GM12878 (cell line): ENCODE measurements at regions not wholly inside any gene's neighbourhood (a gene's known extent, or its start where the extent isn't known, plus 50 kb on each side); places are given as distances from the start of the nearest gene placed in this dataset.

ENCODE experiments used
- ATAC-seq: fragments of 200-7000 bp; cut with Tn5 transposase; 3 replicates; pipeline ENCODE4 v1.9.1; 2020; ENCODE audit warnings: mild to moderate bottlenecking, moderate library complexity
- BruUV-seq: library from RNA; stranded (reverse); fragments of 400-500 nt; replicated peaks from 2 replicates; lab custom pipeline; 2021; lab: Mats Ljungman, UMichigan
- CTCF ChIA-PET: fragments of 300-600 bp; sonication (Branson Sonifier 250); formaldehyde crosslinking; extraction: SDS; loops from one replicate; lab custom pipeline; 2021; ENCODE audit warnings: inconsistent platforms; lab: Yijun Ruan, JAX
- POLR2A ChIA-PET: fragments of 350-600 bp; formaldehyde crosslinking; extraction: SDS; loops from one replicate; lab custom pipeline; 2021; ENCODE audit warnings: inconsistent platforms; lab: Charles Lee
- RAD21 ChIA-PET: fragments of 300-600 bp; sonication (Branson Sonifier 250); formaldehyde crosslinking; loops from one replicate; lab custom pipeline; 2023; ENCODE audit warnings: antibody characterized with exemption; ENCODE audit not compliant: unreplicated experiment; lab: Charles Lee
- SMC1A ChIA-PET: fragments of 300-600 bp; sonication (Branson Sonifier 250); formaldehyde crosslinking; loops from one replicate; lab custom pipeline; 2023; ENCODE audit not compliant: unreplicated experiment, uncharacterized antibody; lab: Charles Lee
- DNase-seq: peaks from one replicate; pipeline ENCODE4 v3.0.0-alpha.2; 2011; ENCODE audit warnings: low read depth, low spot score
- FAIRE-seq: peaks from 3 replicates; lab custom pipeline; 2011; peaks lifted over from hg19 to GRCh38; lab: Jason Lieb, UNC
- H2AFZ ChIP-seq: 2 replicates; pipeline ENCODE4 v1.6.0; 2011; ENCODE audit warnings: low read depth, low read length, control low read depth; ENCODE audit not compliant: control insufficient read depth
- H3K27ac ChIP-seq: 2 replicates; pipeline ENCODE4 v1.5.1; 2011; ENCODE audit warnings: control low read depth; ENCODE audit not compliant: control insufficient read depth, insufficient read depth
- H3K27me3 ChIP-seq, 2 experiments: replicated peaks in 1 of 2; 2 replicates each; pipeline versions ENCODE4 v1.6.0 to v1.6.1; 2011; ENCODE audit warnings: low read length in 1 of 2; ENCODE audit not compliant: control insufficient read depth in 2 of 2, insufficient read depth in 2 of 2
- H3K36me3 ChIP-seq, 2 experiments: 2 replicates each; pipeline ENCODE4 v1.5.1; 2011; ENCODE audit warnings: low read length in 1 of 2; ENCODE audit not compliant: control insufficient read depth in 2 of 2, insufficient read depth in 2 of 2
- H3K4me1 ChIP-seq: 2 replicates; pipeline ENCODE4 v1.6.1; 2011; ENCODE audit warnings: mild to moderate bottlenecking, low read length, moderate library complexity, mixed read lengths; ENCODE audit not compliant: control insufficient read depth, insufficient read depth
- H3K4me2 ChIP-seq: 2 replicates; pipeline ENCODE4 v1.6.0; 2011; ENCODE audit warnings: control low read depth; ENCODE audit not compliant: control insufficient read depth, insufficient read depth
- H3K4me3 ChIP-seq: fragments of 200-600 bp; sonication (generic); 2 replicates; pipeline ENCODE4 v1.5.1; 2016
- H3K79me2 ChIP-seq: 2 replicates; pipeline ENCODE4 v1.6.0; 2011; ENCODE audit warnings: low read length; ENCODE audit not compliant: control insufficient read depth, insufficient read depth
- H3K9ac ChIP-seq: 2 replicates; pipeline ENCODE4 v1.8.0; 2011; ENCODE audit warnings: low read length, control low read depth, mixed read lengths; ENCODE audit not compliant: control insufficient read depth, insufficient read depth
- H3K9me3 ChIP-seq: replicated peaks from 3 replicates; pipeline ENCODE4 v1.5.1; 2011; ENCODE audit warnings: mild to moderate bottlenecking, low read length; ENCODE audit not compliant: control insufficient read depth, insufficient read depth
- H4K20me1 ChIP-seq: 2 replicates; pipeline ENCODE4 v1.6.0; 2011; ENCODE audit not compliant: control insufficient read depth, insufficient read depth
- CBX3 ChIP-seq: fragments of 200-600 bp; sonication (generic); IDR thresholded peaks from 2 replicates; pipeline ENCODE4 v1.6.1; 2016; ENCODE audit warnings: low read depth, borderline replicate concordance
- ESRRA ChIP-seq: IDR thresholded peaks from 2 replicates; pipeline ENCODE4 v1.6.1; 2012; ENCODE audit warnings: mild to moderate bottlenecking, low read length, improper control_type of control experiment
- HCFC1 ChIP-seq: fragments of 150-350 bp; IDR thresholded peaks from 2 replicates; pipeline ENCODE4 v1.6.1; 2014; ENCODE audit warnings: low read length
- MXI1 ChIP-seq: fragments of 150-350 bp; IDR thresholded peaks from 2 replicates; pipeline ENCODE4 v1.6.1; 2011; ENCODE audit warnings: low read depth, mild to moderate bottlenecking, inconsistent platforms, low read length, improper control_type of control experiment
- POU2F2 ChIP-seq: IDR thresholded peaks from 3 replicates; pipeline ENCODE4 v1.6.1; 2011; ENCODE audit warnings: low read depth, mild to moderate bottlenecking, low read length, borderline replicate concordance
- SMAD1 ChIP-seq: fragments of 450-650 bp; IDR thresholded peaks from 2 replicates; pipeline ENCODE4 v1.6.1; 2018; ENCODE audit warnings: mild to moderate bottlenecking, low read depth; ENCODE audit not compliant: partially characterized antibody
- SMARCA5 ChIP-seq: fragments of 450-650 bp; IDR thresholded peaks from 2 replicates; pipeline ENCODE4 v1.6.1; 2017; ENCODE audit warnings: mild to moderate bottlenecking
- ZNF217 ChIP-seq: fragments of 450-650 bp; IDR thresholded peaks from 2 replicates; pipeline ENCODE4 v1.6.1; 2017; ENCODE audit warnings: antibody characterized with exemption, mild to moderate bottlenecking
- WGBS: methylation state at CpG from one replicate; pipeline ENCODE4 v1.1.6; 2016; ENCODE audit warnings: low lambda C conversion rate; ENCODE audit not compliant: insufficient replicate concordance, insufficient coverage; ENCODE audit errors: missing lambda C conversion rate; 5-methylcytosine and 5-hydroxymethylcytosine counted together
- in situ Hi-C: fragments of 300-500 bp; cut with MboI; formaldehyde crosslinking; loops from 9 replicates; pipeline ENCODE4 v1.14.3; 2018; ENCODE audit warnings: mixed read lengths
- intact Hi-C: fragments of 100-400 bp; cut with micrococcal nuclease; formaldehyde crosslinking; loops from one replicate; pipeline ENCODE4 v1.14.2; 2022; ENCODE audit not compliant: unreplicated experiment
- TF ChIP-seq, protein P1 (sequence below): IDR thresholded peaks from 2 replicates; pipeline ENCODE4 v1.6.1; 2012; ENCODE audit warnings: low read depth, low read length, improper control_type of control experiment
- TF ChIP-seq, protein P2 (sequence below): fragments of 450-650 bp; IDR thresholded peaks from 2 replicates; pipeline ENCODE4 v1.6.1; 2017; ENCODE audit warnings: mild to moderate bottlenecking, moderate library complexity
- TF ChIP-seq, protein P3 (sequence below): fragments of 450-650 bp; IDR thresholded peaks from 2 replicates; pipeline ENCODE4 v1.6.1; 2016; ENCODE audit warnings: mild to moderate bottlenecking

DNA sequence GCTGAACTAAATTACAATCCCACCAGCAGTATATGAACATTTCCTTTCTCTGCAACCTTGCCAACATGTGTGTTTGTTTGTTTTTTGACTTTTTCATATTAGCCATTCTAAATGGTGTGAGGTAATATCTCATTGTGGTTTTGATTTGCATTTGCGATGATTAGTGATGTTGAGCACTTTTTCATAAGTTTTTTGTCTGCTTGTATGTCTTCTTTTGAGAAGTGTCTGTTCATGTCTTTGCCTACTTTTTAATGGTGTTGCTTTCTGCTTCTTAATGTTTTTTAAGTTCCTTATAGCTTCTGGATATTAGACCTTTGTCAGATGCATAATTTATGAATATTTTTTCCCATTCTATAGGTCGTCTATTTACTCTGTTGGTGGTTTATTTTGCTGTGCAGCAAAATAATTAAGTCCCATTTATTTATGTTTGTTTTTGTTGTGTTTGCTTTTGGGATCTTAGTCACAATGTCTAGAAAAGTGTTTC lies 1262.9 kb downstream of the FSCB start:
- SMC1A ChIA-PET: no interaction called here
- no peaks in the 10 kb centered on the region for H3K79me2 ChIP-seq
- RAD21 ChIA-PET: no interaction called here
- no peak overlapping the region for H2AFZ ChIP-seq
- in situ Hi-C loops: no loop called here
- no TSS peak for BruUV-seq
- no peaks in the 10 kb centered on the region for H3K9me3 ChIP-seq
- CTCF ChIA-PET: no interaction called here
- DNase-seq (no peak), FAIRE-seq (no peak), ATAC-seq (no peak)
- no peaks in the 10 kb centered on the region for H3K36me3 ChIP-seq
- H3K27me3 ChIP-seq: no peaks in the 10 kb centered on the region
- TF ChIP-seq, protein P1, sequence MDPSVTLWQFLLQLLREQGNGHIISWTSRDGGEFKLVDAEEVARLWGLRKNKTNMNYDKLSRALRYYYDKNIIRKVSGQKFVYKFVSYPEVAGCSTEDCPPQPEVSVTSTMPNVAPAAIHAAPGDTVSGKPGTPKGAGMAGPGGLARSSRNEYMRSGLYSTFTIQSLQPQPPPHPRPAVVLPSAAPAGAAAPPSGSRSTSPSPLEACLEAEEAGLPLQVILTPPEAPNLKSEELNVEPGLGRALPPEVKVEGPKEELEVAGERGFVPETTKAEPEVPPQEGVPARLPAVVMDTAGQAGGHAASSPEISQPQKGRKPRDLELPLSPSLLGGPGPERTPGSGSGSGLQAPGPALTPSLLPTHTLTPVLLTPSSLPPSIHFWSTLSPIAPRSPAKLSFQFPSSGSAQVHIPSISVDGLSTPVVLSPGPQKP: no peak
- TF ChIP-seq SMARCA5: no peak
- no peaks in the 10 kb centered on the region for H4K20me1 ChIP-seq
- no peak overlapping the region for H3K27ac ChIP-seq
- H3K9ac ChIP-seq: no peak overlapping the region
- intact Hi-C loops: no loop called here
- H3K4me2 ChIP-seq: no peak overlapping the region
- H3K4me3 ChIP-seq: no peak overlapping the region
- 11% methylated on average over 2 of the region's 2 CpGs for WGBS
- no peaks in the 10 kb centered on the region for H3K4me1 ChIP-seq
- POLR2A ChIA-PET: no interaction called here

DNA sequence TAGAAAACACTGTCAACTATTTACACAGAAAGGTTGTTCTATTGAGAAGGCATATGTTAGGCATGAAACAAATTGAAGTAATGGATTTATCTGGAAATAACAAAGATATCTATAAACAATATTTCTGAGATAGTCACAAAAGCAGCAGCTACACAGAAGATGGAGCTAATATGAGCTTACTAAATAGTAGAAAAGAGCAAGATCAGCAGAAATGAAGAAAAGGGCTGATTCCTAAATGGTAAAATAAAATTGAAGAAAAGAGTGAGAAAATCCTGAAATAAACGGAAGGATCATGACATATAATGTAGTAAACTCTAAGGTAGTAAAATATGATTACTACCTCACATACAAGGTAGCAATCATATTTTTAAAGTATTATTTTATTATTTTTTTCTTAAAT lies 1263.9 kb downstream of the FSCB start:
- no peak overlapping the region for H3K27ac ChIP-seq
- H3K9ac ChIP-seq: no peak overlapping the region
- H3K79me2 ChIP-seq: no peaks in the 10 kb centered on the region
- no peak overlapping the region for H2AFZ ChIP-seq
- no peaks in the 10 kb centered on the region for H3K9me3 ChIP-seq
- H3K27me3 ChIP-seq: no peaks in the 10 kb centered on the region
- H3K4me3 ChIP-seq: no peak overlapping the region
- no peak overlapping the region for H3K4me2 ChIP-seq
- ChIA-PET CTCF (no interaction called here), RAD21 (no interaction called here), POLR2A (no interaction called here), SMC1A (no interaction called here)
- in situ Hi-C loops (no loop called here), intact Hi-C loops (no loop called here)
- BruUV-seq: no TSS peak
- no peak for DNase-seq
- H4K20me1 ChIP-seq: no peaks in the 10 kb centered on the region
- no peak for FAIRE-seq
- ATAC-seq: no peak
- no peaks in the 10 kb centered on the region for H3K4me1 ChIP-seq
- WGBS: 26% methylated on average over 1 of the region's 1 CpG
- no peaks in the 10 kb centered on the region for H3K36me3 ChIP-seq
- TF ChIP-seq MXI1 (no peak), ESRRA (no peak), HCFC1 (no peak), ZNF217 (no peak), POU2F2 (no peak), SMAD1 (no peak), CBX3 (no peak)
- TF ChIP-seq, protein P2, sequence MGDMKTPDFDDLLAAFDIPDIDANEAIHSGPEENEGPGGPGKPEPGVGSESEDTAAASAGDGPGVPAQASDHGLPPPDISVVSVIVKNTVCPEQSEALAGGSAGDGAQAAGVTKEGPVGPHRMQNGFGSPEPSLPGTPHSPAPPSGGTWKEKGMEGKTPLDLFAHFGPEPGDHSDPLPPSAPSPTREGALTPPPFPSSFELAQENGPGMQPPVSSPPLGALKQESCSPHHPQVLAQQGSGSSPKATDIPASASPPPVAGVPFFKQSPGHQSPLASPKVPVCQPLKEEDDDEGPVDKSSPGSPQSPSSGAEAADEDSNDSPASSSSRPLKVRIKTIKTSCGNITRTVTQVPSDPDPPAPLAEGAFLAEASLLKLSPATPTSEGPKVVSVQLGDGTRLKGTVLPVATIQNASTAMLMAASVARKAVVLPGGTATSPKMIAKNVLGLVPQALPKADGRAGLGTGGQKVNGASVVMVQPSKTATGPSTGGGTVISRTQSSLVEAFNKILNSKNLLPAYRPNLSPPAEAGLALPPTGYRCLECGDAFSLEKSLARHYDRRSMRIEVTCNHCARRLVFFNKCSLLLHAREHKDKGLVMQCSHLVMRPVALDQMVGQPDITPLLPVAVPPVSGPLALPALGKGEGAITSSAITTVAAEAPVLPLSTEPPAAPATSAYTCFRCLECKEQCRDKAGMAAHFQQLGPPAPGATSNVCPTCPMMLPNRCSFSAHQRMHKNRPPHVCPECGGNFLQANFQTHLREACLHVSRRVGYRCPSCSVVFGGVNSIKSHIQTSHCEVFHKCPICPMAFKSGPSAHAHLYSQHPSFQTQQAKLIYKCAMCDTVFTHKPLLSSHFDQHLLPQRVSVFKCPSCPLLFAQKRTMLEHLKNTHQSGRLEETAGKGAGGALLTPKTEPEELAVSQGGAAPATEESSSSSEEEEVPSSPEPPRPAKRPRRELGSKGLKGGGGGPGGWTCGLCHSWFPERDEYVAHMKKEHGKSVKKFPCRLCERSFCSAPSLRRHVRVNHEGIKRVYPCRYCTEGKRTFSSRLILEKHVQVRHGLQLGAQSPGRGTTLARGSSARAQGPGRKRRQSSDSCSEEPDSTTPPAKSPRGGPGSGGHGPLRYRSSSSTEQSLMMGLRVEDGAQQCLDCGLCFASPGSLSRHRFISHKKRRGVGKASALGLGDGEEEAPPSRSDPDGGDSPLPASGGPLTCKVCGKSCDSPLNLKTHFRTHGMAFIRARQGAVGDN: no peak
- TF ChIP-seq, protein P3, sequence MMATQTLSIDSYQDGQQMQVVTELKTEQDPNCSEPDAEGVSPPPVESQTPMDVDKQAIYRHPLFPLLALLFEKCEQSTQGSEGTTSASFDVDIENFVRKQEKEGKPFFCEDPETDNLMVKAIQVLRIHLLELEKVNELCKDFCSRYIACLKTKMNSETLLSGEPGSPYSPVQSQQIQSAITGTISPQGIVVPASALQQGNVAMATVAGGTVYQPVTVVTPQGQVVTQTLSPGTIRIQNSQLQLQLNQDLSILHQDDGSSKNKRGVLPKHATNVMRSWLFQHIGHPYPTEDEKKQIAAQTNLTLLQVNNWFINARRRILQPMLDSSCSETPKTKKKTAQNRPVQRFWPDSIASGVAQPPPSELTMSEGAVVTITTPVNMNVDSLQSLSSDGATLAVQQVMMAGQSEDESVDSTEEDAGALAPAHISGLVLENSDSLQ: no peak
- TF ChIP-seq, protein P1: no peak
